Chondrocyte (in vitro differentiated cells): ENCODE measurements at regions not wholly inside any gene's neighbourhood (a gene's known extent, or its start where the extent isn't known, plus 50 kb on each side); places are given as distances from the start of the nearest gene placed in this dataset.
"Not testable (repeated sequence)": the region's sequence is repeated elsewhere in the genome, so short reads cannot be mapped to it uniquely, and the experiment has no call there.

ENCODE experiments used
- DNase-seq: peaks from one replicate; pipeline ENCODE4 v3.0.0; 2021; ENCODE audit warnings: mixed read lengths, low spot score
- H3K27ac Mint-ChIP-seq: one replicate; pipeline ENCODE4 v1.8.0; 2021; ENCODE audit warnings: mild to moderate bottlenecking, moderate library complexity, mixed read lengths; ENCODE audit not compliant: unreplicated experiment
- H3K27me3 Mint-ChIP-seq: 2 replicates; pipeline ENCODE4 v1.8.0; 2021; ENCODE audit warnings: low read depth, mixed read lengths
- H3K36me3 Mint-ChIP-seq: 2 replicates; pipeline ENCODE4 v1.8.0; 2021; ENCODE audit warnings: low read depth, mixed read lengths
- H3K4me1 Mint-ChIP-seq: 2 replicates; pipeline ENCODE4 v1.8.0; 2021; ENCODE audit warnings: low read depth, mild to moderate bottlenecking, mixed read lengths
- H3K4me3 Mint-ChIP-seq: one replicate; pipeline ENCODE4 v1.8.0; 2021; ENCODE audit warnings: mild to moderate bottlenecking, moderate library complexity, mixed read lengths; ENCODE audit not compliant: unreplicated experiment
- H3K9me3 Mint-ChIP-seq: 2 replicates; pipeline ENCODE4 v1.8.0; 2021; ENCODE audit warnings: low read depth, mixed read lengths
- TF ChIP-seq, protein P1 (sequence below): fragments of 200-600 bp; sonication (generic); IDR thresholded peaks from 2 replicates; pipeline ENCODE4 v1.5.0; 2021; ENCODE audit warnings: antibody characterized with exemption, mild to moderate bottlenecking, moderate library complexity

DNA sequence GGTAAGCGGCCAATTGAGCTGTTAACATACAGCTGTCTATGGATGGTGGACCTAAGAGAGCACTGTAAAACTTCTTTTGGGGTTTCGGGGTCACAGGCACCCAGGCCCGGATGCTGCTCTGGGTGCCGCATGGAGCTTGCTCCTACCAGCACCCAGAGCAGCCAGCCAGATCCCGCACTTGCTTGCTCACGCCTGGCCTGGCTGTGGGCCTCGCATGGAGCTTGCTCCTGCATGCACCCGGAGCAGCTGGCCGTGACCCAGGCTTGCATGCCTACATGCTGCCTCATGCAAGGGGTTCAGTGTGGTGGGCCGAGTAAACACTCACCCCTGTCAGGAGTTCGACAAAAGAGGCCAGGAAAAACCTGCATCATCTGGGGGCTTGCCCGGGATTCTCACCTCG lies 896.9 kb downstream of the SORCS1 start:
- H3K4me1 Mint-ChIP-seq: no peaks in the 10 kb centered on the region
- H3K27ac Mint-ChIP-seq: no peak overlapping the region
- no peaks in the 10 kb centered on the region for H3K36me3 Mint-ChIP-seq
- no peaks in the 10 kb centered on the region for H3K27me3 Mint-ChIP-seq
- TF ChIP-seq, protein P1, sequence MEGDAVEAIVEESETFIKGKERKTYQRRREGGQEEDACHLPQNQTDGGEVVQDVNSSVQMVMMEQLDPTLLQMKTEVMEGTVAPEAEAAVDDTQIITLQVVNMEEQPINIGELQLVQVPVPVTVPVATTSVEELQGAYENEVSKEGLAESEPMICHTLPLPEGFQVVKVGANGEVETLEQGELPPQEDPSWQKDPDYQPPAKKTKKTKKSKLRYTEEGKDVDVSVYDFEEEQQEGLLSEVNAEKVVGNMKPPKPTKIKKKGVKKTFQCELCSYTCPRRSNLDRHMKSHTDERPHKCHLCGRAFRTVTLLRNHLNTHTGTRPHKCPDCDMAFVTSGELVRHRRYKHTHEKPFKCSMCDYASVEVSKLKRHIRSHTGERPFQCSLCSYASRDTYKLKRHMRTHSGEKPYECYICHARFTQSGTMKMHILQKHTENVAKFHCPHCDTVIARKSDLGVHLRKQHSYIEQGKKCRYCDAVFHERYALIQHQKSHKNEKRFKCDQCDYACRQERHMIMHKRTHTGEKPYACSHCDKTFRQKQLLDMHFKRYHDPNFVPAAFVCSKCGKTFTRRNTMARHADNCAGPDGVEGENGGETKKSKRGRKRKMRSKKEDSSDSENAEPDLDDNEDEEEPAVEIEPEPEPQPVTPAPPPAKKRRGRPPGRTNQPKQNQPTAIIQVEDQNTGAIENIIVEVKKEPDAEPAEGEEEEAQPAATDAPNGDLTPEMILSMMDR: no peak
- peaks cover 10% of the 10 kb centered on the region for H3K9me3 Mint-ChIP-seq
- H3K4me3 Mint-ChIP-seq: no peak overlapping the region
- DNase-seq: peak; percentile 86

DNA sequence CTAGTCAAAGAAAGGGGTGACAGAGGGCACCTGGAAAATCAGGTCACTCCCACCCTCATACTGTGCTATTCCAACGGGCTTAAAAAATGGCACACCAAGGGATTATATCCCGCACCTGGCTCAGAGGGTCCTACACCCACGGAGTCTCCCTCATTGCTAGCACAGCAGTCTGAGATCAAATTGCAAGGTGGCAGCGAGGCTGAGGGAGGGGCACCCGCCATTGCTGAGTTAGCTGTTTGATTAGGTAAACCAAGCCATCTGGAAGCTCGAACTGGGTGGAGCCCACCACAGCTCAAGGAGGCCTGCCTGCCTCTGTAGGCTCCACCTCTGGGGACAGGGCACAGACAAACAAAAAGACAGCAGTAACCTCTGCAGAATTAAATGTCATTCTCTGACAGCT lies 907.1 kb downstream of the SORCS1 start:
- DNase-seq, H3K36me3 Mint-ChIP-seq, H3K9me3 Mint-ChIP-seq, H3K4me3 Mint-ChIP-seq, H3K4me1 Mint-ChIP-seq, H3K27me3 Mint-ChIP-seq, H3K27ac Mint-ChIP-seq: not testable (repeated sequence)

DNA sequence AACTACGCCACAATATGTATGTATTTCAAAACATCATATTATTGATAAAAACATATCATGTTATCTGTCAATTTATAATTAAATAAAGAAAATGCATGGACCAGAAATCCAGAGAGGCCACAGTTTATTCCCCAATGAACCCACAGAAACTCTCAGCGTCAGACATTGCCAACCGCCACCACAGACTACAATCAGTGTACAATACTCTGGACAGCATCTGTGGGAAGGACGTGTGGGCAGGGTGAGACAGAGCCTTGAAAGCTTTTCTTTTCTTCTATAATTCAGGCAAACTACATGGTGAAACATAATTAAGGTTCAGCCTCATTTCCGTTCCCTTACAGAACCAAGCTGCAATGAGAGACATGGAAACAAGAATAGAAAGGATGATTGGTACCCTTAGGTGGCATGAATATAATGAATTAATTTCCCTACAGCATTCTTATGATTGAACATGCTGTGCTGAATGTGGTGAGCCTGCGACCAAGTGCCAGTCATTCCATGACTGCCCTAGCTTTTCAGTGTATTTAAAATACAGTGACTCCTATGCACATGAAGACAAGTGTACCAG lies 909.3 kb downstream of the SORCS1 start:
- Mint-ChIP-seq H3K27ac (no peak overlapping the region), H3K9me3 (peaks cover 3% of the 10 kb centered on the region), H3K4me3 (no peak overlapping the region), H3K36me3 (no peaks in the 10 kb centered on the region), H3K4me1 (no peaks in the 10 kb centered on the region), H3K27me3 (peaks cover 2% of the 10 kb centered on the region)
- DNase-seq: no peak
- TF ChIP-seq, protein P1: no peak

DNA sequence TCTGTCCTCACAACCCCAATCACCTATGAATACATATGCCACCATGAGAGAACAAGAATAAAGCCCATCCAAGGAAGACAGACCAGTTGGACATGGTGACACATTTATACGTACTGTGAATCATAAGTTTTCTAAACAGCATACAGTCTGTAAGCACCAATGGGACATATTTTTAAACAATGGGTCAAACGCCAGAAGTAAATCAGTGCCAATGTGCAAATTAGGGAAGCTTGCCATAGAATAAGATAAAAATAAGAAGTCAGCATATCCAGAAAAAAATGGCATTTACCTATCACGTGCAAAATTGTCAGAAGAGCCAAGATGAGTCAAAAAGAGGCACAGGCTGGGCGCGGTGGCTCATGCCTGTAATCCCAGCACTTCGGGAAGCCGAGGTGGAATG lies 910.4 kb downstream of the SORCS1 start:
- TF ChIP-seq, protein P1: no peak
- no peak overlapping the region for H3K4me3 Mint-ChIP-seq
- DNase-seq: no peak
- peaks cover 3% of the 10 kb centered on the region for H3K9me3 Mint-ChIP-seq
- no peaks in the 10 kb centered on the region for H3K36me3 Mint-ChIP-seq
- no peaks in the 10 kb centered on the region for H3K4me1 Mint-ChIP-seq
- H3K27me3 Mint-ChIP-seq: peaks cover 2% of the 10 kb centered on the region
- no peak overlapping the region for H3K27ac Mint-ChIP-seq

DNA sequence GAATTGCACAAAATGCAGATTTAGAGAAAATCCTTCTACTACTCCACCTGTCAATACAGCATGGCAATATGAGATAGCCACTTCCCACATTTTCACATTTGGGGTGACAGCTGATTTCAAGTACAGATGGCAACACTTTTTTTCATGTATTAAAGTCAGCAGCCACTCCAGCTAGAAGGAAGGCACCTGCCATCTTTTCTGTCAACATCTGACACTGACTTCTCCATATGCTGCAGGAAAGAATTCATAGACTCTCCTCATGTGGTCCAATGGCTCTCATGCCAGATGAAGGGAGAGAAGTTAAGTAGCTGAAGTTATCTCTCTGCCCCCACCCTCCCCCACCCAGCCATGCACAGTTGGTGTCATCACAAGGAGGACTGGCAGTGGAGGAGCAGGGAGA lies 912.0 kb downstream of the SORCS1 start:
- Mint-ChIP-seq H3K4me3 (no peak overlapping the region), H3K36me3 (no peaks in the 10 kb centered on the region), H3K27ac (no peak overlapping the region), H3K4me1 (no peaks in the 10 kb centered on the region), H3K9me3 (peaks cover 3% of the 10 kb centered on the region), H3K27me3 (peaks cover 2% of the 10 kb centered on the region)
- TF ChIP-seq, protein P1: no peak
- DNase-seq: no peak

DNA sequence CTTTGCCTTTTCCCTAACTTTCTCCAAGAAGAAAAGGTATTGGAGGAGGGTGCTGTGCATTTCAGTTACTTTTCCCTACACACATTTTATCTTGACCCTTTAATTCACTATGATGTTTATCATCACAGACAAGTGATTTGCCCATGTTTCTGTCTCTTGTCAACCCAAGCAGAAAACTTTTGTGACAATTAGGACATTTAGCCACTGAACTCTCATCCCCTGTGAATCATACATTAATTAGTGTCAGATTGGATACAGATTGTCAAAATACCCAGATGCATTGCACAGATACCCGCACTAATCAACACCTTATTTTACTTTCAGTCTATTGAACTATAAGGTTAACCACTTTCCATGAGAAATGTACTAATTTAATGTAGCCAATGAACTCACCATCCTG lies 912.9 kb downstream of the SORCS1 start:
- TF ChIP-seq, protein P1: no peak
- no peak for DNase-seq
- Mint-ChIP-seq H3K9me3 (no peaks in the 10 kb centered on the region), H3K36me3 (no peaks in the 10 kb centered on the region), H3K27ac (no peak overlapping the region), H3K27me3 (peaks cover 2% of the 10 kb centered on the region), H3K4me3 (no peak overlapping the region), H3K4me1 (no peaks in the 10 kb centered on the region)
